Parathyroid adenoma (tissue), 2 donors: ENCODE measurements at regions not wholly inside any gene's neighbourhood (a gene's known extent, or its start where the extent isn't known, plus 50 kb on each side); places are given as distances from the start of the nearest gene placed in this dataset.

Experiments used
- H2AFZ ChIP-seq: fragments of 300-600 bp; sonication (generic); one replicate; pipeline ENCODE4 v1.7.0; 2017; ENCODE audit warnings: antibody characterized with exemption, mild to moderate bottlenecking
- H3K27ac ChIP-seq: fragments of 300-600 bp; sonication (generic); one replicate; pipeline ENCODE4 v1.7.0; 2017
- H3K27me3 ChIP-seq: fragments of 300-600 bp; sonication (generic); one replicate; pipeline ENCODE4 v1.7.0; 2017; ENCODE audit warnings: low read length; ENCODE audit not compliant: control insufficient read depth, insufficient read depth
- H3K36me3 ChIP-seq: fragments of 300-600 bp; sonication (generic); one replicate; pipeline ENCODE4 v1.7.0; 2017; ENCODE audit warnings: low read length; ENCODE audit not compliant: control insufficient read depth, insufficient read depth
- H3K4me1 ChIP-seq: fragments of 300-600 bp; sonication (generic); one replicate; pipeline ENCODE4 v1.7.0; 2017; ENCODE audit warnings: control low read depth
- H3K4me2 ChIP-seq: fragments of 300-600 bp; sonication (generic); one replicate; pipeline ENCODE4 v1.7.0; 2017; ENCODE audit warnings: low read length
- H3K4me3 ChIP-seq: fragments of 300-600 bp; sonication (generic); one replicate; pipeline ENCODE4 v1.7.0; 2017; ENCODE audit warnings: low read depth, low read length
- H3K79me2 ChIP-seq: fragments of 300-600 bp; sonication (generic); one replicate; pipeline ENCODE4 v1.7.0; 2017; ENCODE audit warnings: control low read depth
- H3K9ac ChIP-seq: fragments of 300-600 bp; sonication (generic); one replicate; pipeline ENCODE4 v1.7.0; 2017; ENCODE audit warnings: mild to moderate bottlenecking
- H3K9me3 ChIP-seq: fragments of 300-600 bp; sonication (generic); one replicate; pipeline ENCODE4 v1.7.0; 2017; ENCODE audit warnings: low read length; ENCODE audit not compliant: control insufficient read depth
- TF ChIP-seq, protein P1 (sequence below): fragments of 300-600 bp; sonication (generic); IDR thresholded peaks from one replicate; pipeline ENCODE4 v1.7.0; 2017; ENCODE audit warnings: antibody characterized with exemption, mild to moderate bottlenecking
- donor health status: primary hyperparathyroidism.

DNA sequence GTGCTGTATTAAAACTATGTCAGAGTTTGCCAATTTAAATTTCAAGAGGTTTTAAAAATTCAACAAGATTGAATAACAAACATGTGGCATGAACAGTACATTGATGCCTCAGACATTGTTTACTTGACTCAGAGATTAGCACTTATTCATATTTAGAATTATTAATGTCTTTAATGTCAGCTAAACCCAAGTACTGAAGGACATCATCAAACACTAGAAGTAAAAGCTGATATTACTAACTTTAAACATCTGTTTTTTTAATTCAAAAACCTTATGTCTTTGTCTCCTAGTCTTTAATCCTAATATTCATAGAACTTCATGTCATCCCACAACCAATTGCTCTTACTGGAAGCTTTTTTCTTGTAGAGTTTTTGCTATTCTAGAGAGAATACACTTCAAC is 406.2 kb upstream of the PCDH7 start:
- Histone ChIP-seq H3K4me3 (no peak overlapping the region), H3K27me3 (no peaks in the 10 kb centered on the region), H3K4me2 (no peak overlapping the region), H3K27ac (no peak overlapping the region), H2AFZ (no peak overlapping the region), H3K4me1 (no peaks in the 10 kb centered on the region), H3K79me2 (no peaks in the 10 kb centered on the region), H3K9ac (no peak overlapping the region), H3K36me3 (no peaks in the 10 kb centered on the region), H3K9me3 (no peaks in the 10 kb centered on the region)
- TF ChIP-seq, protein P1, sequence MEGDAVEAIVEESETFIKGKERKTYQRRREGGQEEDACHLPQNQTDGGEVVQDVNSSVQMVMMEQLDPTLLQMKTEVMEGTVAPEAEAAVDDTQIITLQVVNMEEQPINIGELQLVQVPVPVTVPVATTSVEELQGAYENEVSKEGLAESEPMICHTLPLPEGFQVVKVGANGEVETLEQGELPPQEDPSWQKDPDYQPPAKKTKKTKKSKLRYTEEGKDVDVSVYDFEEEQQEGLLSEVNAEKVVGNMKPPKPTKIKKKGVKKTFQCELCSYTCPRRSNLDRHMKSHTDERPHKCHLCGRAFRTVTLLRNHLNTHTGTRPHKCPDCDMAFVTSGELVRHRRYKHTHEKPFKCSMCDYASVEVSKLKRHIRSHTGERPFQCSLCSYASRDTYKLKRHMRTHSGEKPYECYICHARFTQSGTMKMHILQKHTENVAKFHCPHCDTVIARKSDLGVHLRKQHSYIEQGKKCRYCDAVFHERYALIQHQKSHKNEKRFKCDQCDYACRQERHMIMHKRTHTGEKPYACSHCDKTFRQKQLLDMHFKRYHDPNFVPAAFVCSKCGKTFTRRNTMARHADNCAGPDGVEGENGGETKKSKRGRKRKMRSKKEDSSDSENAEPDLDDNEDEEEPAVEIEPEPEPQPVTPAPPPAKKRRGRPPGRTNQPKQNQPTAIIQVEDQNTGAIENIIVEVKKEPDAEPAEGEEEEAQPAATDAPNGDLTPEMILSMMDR = no peak

- Histone ChIP-seq H3K9ac (no peak overlapping the region), H3K79me2 (no peaks in the 10 kb centered on the region), H3K4me1 (no peaks in the 10 kb centered on the region), H3K27me3 (no peaks in the 10 kb centered on the region), H3K4me3 (no peak overlapping the region), H3K27ac (no peak overlapping the region), H2AFZ (no peak overlapping the region), H3K4me2 (no peak overlapping the region), H3K36me3 (no peaks in the 10 kb centered on the region), H3K9me3 (no peaks in the 10 kb centered on the region)
- TF ChIP-seq, protein P1 = no peak
These were observed 389.1 kb upstream of the PCDH7 start for GRCh38 chr4:30330894-30331652.

- Histone ChIP-seq H3K4me3 (no peak overlapping the region), H3K27me3 (no peaks in the 10 kb centered on the region), H3K9ac (no peak overlapping the region), H3K36me3 (no peaks in the 10 kb centered on the region), H3K27ac (no peak overlapping the region), H3K79me2 (no peaks in the 10 kb centered on the region), H3K4me1 (no peaks in the 10 kb centered on the region), H2AFZ (no peak overlapping the region), H3K4me2 (no peak overlapping the region), H3K9me3 (no peaks in the 10 kb centered on the region)
- TF ChIP-seq, protein P1 = no peak
These were observed 378.4 kb upstream of the PCDH7 start for GRCh38 chr4:30341731-30342130.

GRCh38 chr4:30350288-30350687 is 369.9 kb upstream of the PCDH7 start:
- H3K4me1 ChIP-seq = no peaks in the 10 kb centered on the region
- H3K4me2 ChIP-seq = no peak overlapping the region
- no peak overlapping the region for H3K4me3 ChIP-seq
- H3K27ac ChIP-seq = no peak overlapping the region
- H3K79me2 ChIP-seq = no peaks in the 10 kb centered on the region
- no peak overlapping the region for H2AFZ ChIP-seq
- H3K9ac ChIP-seq = no peak overlapping the region
- no peaks in the 10 kb centered on the region for H3K9me3 ChIP-seq
- TF ChIP-seq, protein P1 = no peak
- no peaks in the 10 kb centered on the region for H3K27me3 ChIP-seq
- no peaks in the 10 kb centered on the region for H3K36me3 ChIP-seq

DNA sequence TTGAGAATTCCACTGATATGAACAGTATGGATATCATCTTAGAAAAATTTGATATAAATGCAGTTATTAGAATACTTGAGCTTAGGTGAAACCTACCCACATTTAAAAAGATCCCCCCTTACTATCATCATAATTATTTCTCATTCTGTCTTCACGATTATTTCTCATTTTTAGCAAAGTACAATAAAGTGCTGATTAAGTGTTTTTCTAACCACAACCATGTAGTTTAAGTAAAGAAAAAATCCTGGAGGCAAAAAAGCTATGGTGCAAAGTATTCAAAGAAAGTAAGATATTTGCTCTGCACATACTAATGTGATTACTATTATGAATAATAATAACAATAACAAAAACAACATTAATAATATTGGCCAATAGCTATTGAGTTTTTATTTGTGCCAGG is 365.6 kb upstream of the PCDH7 start:
- no peaks in the 10 kb centered on the region for H3K4me1 ChIP-seq
- no peaks in the 10 kb centered on the region for H3K36me3 ChIP-seq
- no peak overlapping the region for H3K4me2 ChIP-seq

More for the DNA sequence above, 365.6 kb upstream of the PCDH7 start:
- no peaks in the 10 kb centered on the region for H3K27me3 ChIP-seq
- TF ChIP-seq, protein P1 = no peak
- H3K9me3 ChIP-seq = no peaks in the 10 kb centered on the region
- no peak overlapping the region for H3K27ac ChIP-seq
- H2AFZ ChIP-seq = no peak overlapping the region
- H3K4me3 ChIP-seq = no peak overlapping the region
- no peaks in the 10 kb centered on the region for H3K79me2 ChIP-seq
- no peak overlapping the region for H3K9ac ChIP-seq
